Psoas muscle (tissue), 7 donors: ENCODE measurements at regions not wholly inside any gene's neighbourhood (a gene's known extent, or its start where the extent isn't known, plus 50 kb on each side); places are given as distances from the start of the nearest gene placed in this dataset.

Source experiments
- ATAC-seq, 4 donors: fragments of 200-7000 bp; cut with Tn5 transposase; one replicate each; pipeline ENCODE4 v1.9.1; 2020; ENCODE audit warnings: moderate library complexity in 3 of 4, mild to moderate bottlenecking in 2 of 4
- DNase-seq, 2 donors: peaks; one replicate each; pipeline ENCODE4 v3.0.0-alpha.2; 2020
- H3K27ac ChIP-seq: fragments of 200-600 bp; one replicate; pipeline ENCODE4 v1.8.0; 2022
- H3K27me3 ChIP-seq, 3 donors: fragments of 200-600 bp in 1 of 3; one replicate each; pipeline versions ENCODE4 v1.6.1 to v1.8.0; 2013 to 2022; ENCODE audit warnings: low read length in 2 of 3, mild to moderate bottlenecking in 2 of 3, moderate library complexity in 1 of 3; ENCODE audit not compliant: insufficient read depth in 3 of 3
- H3K36me3 ChIP-seq, 2 donors: fragments of 200-600 bp in 1 of 2; one replicate each; pipeline versions ENCODE4 v1.6.1 to v1.8.0; 2013 to 2022; ENCODE audit warnings: low read depth in 1 of 2, mild to moderate bottlenecking in 1 of 2, moderate library complexity in 1 of 2; ENCODE audit not compliant: insufficient read depth in 1 of 2
- H3K4me1 ChIP-seq: fragments of 200-600 bp; one replicate; pipeline ENCODE4 v1.8.0; 2022
- H3K4me3 ChIP-seq: fragments of 200-600 bp; one replicate; pipeline ENCODE4 v1.8.0; 2022; ENCODE audit warnings: mild to moderate bottlenecking
- H3K9me3 ChIP-seq: fragments of 200-600 bp; one replicate; pipeline ENCODE4 v1.8.0; 2022
- WGBS, 3 donors: extraction: QIAGEN DNeasy Blood & Tissue Kit; methylation state at CpG; one replicate each; pipeline versions ENCODE4 v1.1.6 to v1.1.7; 2013; 5-methylcytosine and 5-hydroxymethylcytosine counted together
- intact Hi-C, 2 donors: fragments of 100-400 bp; cut with DNase I; formaldehyde crosslinking; loops; one replicate each; pipeline versions ENCODE4 v1.11.0 to v1.14.2; 2022
- TF ChIP-seq, protein P1 (sequence below): fragments of 200-600 bp; IDR thresholded peaks from one replicate; pipeline ENCODE4 v1.8.0; 2022; ENCODE audit warnings: antibody characterized with exemption
- donor health status: healthy with polysubstance abuse.
- donor health status: DM: no; HTN: no; CAD: no; lungs with moderate emphysema.
- donor health status: Bipolar disorder and iron deficiency.
- donor health status: healthy.
- donor health status: DM: yes; HTN: yes; CAD: no.
- donor health status: DM: no; HTN: no; CAD: no.
- donor health status: DM: yes; HTN: yes; CAD: no.

DNA sequence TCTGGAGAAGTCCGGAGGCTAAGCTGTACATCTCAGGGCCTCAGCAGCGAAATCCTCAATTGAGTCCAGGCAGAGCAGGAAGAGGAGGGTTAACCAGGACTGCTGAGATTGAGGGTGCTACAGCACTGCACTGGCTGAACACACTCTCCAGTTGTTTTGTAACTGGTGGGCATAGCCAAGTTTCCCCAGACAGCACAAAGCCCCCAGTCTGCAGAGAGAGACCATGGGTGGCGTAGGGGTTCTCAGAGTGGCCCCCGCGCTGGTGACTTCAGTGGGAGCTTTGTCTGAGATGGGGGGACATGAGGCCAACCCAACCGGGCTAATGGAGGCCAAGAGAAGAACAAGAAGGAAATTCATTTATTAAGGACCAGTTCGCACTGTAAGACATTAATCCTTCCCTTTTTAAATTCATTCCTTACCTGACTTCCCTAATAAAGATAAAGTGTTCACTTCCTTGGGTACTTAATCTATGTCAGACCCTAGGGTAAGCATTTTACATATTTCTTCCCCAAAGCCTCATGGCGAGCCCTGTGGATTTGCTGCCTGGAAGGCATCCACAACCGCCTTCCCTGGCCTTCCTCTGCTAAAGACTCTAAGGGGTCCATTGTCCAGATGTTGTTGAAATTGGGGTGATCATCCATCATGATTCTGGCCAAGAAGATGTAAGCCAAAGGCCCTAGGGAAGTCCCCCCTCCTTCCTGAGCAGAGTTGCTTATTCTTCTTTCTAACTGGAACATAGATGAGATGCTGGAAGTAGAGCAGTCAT lies 121.4 kb upstream of the CHST15 start:
- intact Hi-C loops = no loop called here
- Histone ChIP-seq H3K9me3 (no peaks in the 10 kb centered on the region), H3K36me3 (no peaks in the 10 kb centered on the region), H3K4me3 (no peak overlapping the region), H3K27me3 (no peaks in the 10 kb centered on the region), H3K4me1 (no peaks in the 10 kb centered on the region), H3K27ac (no peak overlapping the region)
- TF ChIP-seq, protein P1, sequence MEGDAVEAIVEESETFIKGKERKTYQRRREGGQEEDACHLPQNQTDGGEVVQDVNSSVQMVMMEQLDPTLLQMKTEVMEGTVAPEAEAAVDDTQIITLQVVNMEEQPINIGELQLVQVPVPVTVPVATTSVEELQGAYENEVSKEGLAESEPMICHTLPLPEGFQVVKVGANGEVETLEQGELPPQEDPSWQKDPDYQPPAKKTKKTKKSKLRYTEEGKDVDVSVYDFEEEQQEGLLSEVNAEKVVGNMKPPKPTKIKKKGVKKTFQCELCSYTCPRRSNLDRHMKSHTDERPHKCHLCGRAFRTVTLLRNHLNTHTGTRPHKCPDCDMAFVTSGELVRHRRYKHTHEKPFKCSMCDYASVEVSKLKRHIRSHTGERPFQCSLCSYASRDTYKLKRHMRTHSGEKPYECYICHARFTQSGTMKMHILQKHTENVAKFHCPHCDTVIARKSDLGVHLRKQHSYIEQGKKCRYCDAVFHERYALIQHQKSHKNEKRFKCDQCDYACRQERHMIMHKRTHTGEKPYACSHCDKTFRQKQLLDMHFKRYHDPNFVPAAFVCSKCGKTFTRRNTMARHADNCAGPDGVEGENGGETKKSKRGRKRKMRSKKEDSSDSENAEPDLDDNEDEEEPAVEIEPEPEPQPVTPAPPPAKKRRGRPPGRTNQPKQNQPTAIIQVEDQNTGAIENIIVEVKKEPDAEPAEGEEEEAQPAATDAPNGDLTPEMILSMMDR = no peak
- ATAC-seq (no peak), DNase-seq (no peak)
- WGBS, 3 donors = 91 to 95% (median 93%) methylated on average over 9 of the region's 9 CpGs

DNA sequence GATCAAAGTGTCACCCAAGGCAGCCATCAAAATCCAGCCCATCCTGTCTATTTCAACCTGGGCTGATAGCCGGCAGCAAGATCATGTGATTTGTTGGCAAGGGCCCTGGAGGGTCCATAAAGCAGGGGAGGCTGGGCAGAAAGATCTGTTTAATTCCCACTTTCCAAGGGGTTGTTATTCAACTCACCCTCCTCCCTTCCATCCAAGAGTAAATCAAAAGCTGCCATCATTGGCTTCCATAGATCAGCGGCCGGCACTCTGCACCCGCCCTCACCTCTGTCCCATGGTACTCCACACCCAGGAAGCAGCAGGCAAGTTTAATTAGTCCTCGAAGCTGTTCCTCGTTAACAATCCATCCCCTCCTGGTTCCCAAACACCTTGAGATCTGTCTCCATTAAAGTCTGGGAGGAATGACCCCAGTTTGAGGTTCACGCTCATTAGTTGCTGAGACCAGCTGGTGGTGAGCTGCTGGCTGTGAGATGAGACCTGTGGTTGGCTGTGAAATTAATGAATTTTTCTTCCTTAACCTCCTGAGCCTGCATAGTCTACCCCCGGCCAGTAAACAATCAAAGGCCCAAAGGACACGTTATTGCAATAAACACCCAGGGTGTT lies 120.6 kb upstream of the CHST15 start:
- H3K27ac ChIP-seq = no peak overlapping the region
- no peak overlapping the region for H3K4me3 ChIP-seq
- H3K4me1 ChIP-seq = no peaks in the 10 kb centered on the region
- no peaks in the 10 kb centered on the region for H3K27me3 ChIP-seq
- ATAC-seq (no peak), DNase-seq (no peak)
- TF ChIP-seq, protein P1 = no peak
- no peaks in the 10 kb centered on the region for H3K36me3 ChIP-seq
- H3K9me3 ChIP-seq = no peaks in the 10 kb centered on the region
- 75 to 84% (median 81%) methylated on average over 9 of the region's 9 CpGs for WGBS, 3 donors
- intact Hi-C loops = no loop called here

GRCh38 chr10:124213471-124213870 lies 120.1 kb upstream of the CHST15 start:
- Histone ChIP-seq H3K36me3 (no peaks in the 10 kb centered on the region), H3K9me3 (no peaks in the 10 kb centered on the region), H3K4me3 (no peak overlapping the region), H3K4me1 (no peaks in the 10 kb centered on the region), H3K27ac (no peak overlapping the region), H3K27me3 (no peaks in the 10 kb centered on the region)
- TF ChIP-seq, protein P1 = no peak
- intact Hi-C loops = no loop called here
- no peak for DNase-seq
- no peak for ATAC-seq
- 94 to 99% (median 98%) methylated on average over 2 of the region's 2 CpGs for WGBS, 3 donors

DNA sequence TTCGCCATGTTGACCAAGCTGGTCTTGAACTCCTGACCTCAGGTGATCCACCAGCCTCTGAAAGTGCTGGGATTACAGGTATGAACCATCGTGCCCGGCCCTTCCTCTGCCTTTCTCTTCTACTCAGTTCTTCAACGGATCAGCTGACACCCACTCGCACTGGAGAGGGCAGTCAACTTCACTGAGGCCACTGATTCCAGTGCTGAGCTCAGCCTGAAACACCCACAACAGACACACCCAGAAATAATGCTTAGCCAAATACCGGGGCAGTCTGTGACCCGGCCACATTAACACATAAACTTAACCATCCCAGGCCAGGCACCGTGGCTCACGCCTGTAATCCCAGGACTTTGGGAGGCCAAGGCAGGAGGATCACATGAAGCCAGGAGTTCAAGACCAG lies 119.3 kb upstream of the CHST15 start:
- WGBS, 3 donors = 87 to 89% (median 87%) methylated on average over 9 of the region's 9 CpGs
- no peak for ATAC-seq
- Histone ChIP-seq H3K27me3 (no peaks in the 10 kb centered on the region), H3K4me3 (no peak overlapping the region), H3K36me3 (no peaks in the 10 kb centered on the region), H3K4me1 (no peaks in the 10 kb centered on the region), H3K9me3 (no peaks in the 10 kb centered on the region), H3K27ac (no peak overlapping the region)
- TF ChIP-seq, protein P1 = no peak
- intact Hi-C loops = no loop called here
- DNase-seq = no peak
